ENCODE measurements at regions not wholly inside any gene's neighbourhood (a gene's known extent, or its start where the extent isn't known, plus 50 kb on each side); places are given as distances from the start of the nearest gene placed in this dataset.

DNA sequence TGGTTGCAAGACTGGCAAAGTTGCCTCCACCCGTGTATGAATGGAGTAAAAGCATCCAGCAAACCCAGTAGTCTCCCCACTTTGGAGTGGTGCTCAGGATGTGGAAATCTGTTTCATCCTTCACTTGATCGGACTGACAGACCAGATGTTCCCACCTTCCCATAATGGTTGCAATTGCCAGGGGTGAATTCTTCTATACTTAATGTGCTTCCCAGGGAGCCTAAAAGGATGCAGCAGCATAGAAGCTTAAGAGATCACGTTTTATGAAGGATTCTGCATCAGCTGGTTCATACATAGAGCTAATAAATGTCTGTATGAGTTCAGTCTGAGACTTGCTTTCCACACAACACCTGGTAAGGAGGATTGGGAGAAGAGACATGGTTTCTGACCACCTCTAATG lies 198.8 kb upstream of the S1PR3 start:
- no peak overlapping the region for H2BK12ac ChIP-seq (ENCODE audit: low read depth, low read length)
- FAIRE-seq (no peak), DNase-seq (ENCODE audit: low read depth in 1 of 2, low spot score in 2 of 2) (peak in 1 of 2 experiments; percentile 16)
- no peaks in the 10 kb centered on the region for H3K4me1 ChIP-seq (replicated peaks in 1 of 4; ENCODE audit: control insufficient read depth in 3 of 4, insufficient read depth in 4 of 4, low read length in 3 of 4)
- H2AFZ ChIP-seq (ENCODE audit: low read length) = no peak overlapping the region
- H4K8ac ChIP-seq (ENCODE audit: extremely low read depth, insufficient read depth, low read length) = no peak overlapping the region
- H3K4me2 ChIP-seq (ENCODE audit: insufficient read depth in 1 of 2, low read depth in 2 of 2, low read length in 2 of 2) = no peak overlapping the region
- H3K27ac ChIP-seq (ENCODE audit: low read depth, low read length) = no peak overlapping the region
- 84% methylated on average over 3 of the region's 3 CpGs; no CpG with 5 or more reads in 1 of the 2 experiments for WGBS, 2 experiments (ENCODE audit: extremely low coverage in 1 of 2, insufficient coverage in 1 of 2, insufficient read length in 1 of 2, insufficient replicate concordance in 2 of 2, low coverage in 1 of 2, low lambda C conversion rate in 2 of 2, missing lambda C conversion rate in 1 of 2)
- H4K20me1 ChIP-seq (replicated peaks in 1 of 2; ENCODE audit: control insufficient read depth in 1 of 2, insufficient read depth in 2 of 2, low read length in 2 of 2) = no peaks in the 10 kb centered on the region
- H3K36me3 ChIP-seq (ENCODE audit: control insufficient read depth in 2 of 4, insufficient read depth in 4 of 4, low read length in 3 of 4) = no peaks in the 10 kb centered on the region
- no peaks in the 10 kb centered on the region; the same call in 1 of the 2 replicates for H3K79me1 ChIP-seq (ENCODE audit: low read depth, low read length)
- no peak overlapping the region for H3K23ac ChIP-seq (ENCODE audit: insufficient read length)
- no peaks in the 10 kb centered on the region for H3K9me3 ChIP-seq (ENCODE audit: insufficient read depth in 2 of 2, low read depth in 1 of 2, low read length in 1 of 2)
- H3K4ac ChIP-seq (replicated peaks; ENCODE audit: insufficient read length, low read depth, low read length) = no peak overlapping the region
- POLR2A ChIA-PET (ENCODE audit: partially characterized antibody) = no interaction called here
- CTCF ChIA-PET (ENCODE audit: partially characterized antibody) = no interaction called here
- no peaks in the 10 kb centered on the region for H3K23me2 ChIP-seq (ENCODE audit: low read depth, low read length)
- no peak overlapping the region for H4K91ac ChIP-seq (replicated peaks; ENCODE audit: insufficient read length, low read length)
- no peak overlapping the region for H2BK5ac ChIP-seq (ENCODE audit: low read depth, low read length)
- H2BK20ac ChIP-seq (ENCODE audit: low read length) = no peak overlapping the region
- no peak overlapping the region for H3K14ac ChIP-seq (ENCODE audit: insufficient read length)
- H3K4me3 ChIP-seq (ENCODE audit: extremely low read depth in 1 of 4, insufficient read depth in 2 of 4, low read depth in 3 of 4, low read length in 4 of 4) = no peak overlapping the region
- H3K27me3 ChIP-seq (replicated peaks in 1 of 4; ENCODE audit: control insufficient read depth in 3 of 4, extremely low read depth in 1 of 4, insufficient read depth in 3 of 4, low read length in 3 of 4) = no peaks in the 10 kb centered on the region
- H2BK120ac ChIP-seq (replicated peaks; ENCODE audit: low read depth, low read length) = no peak overlapping the region
- H3K56ac ChIP-seq (replicated peaks; ENCODE audit: insufficient read length, low read depth, low read length) = no peak overlapping the region
- H2AK5ac ChIP-seq (ENCODE audit: low read depth, low read length) = no peak overlapping the region
- no peak overlapping the region for H4K5ac ChIP-seq (ENCODE audit: insufficient read length, low read depth, low read length)
- no peaks in the 10 kb centered on the region for H3K79me2 ChIP-seq (ENCODE audit: control insufficient read depth in 1 of 2, insufficient read depth in 2 of 2, low read length in 2 of 2)
- no peak overlapping the region for H3K9ac ChIP-seq (replicated peaks in 1 of 4; ENCODE audit: extremely low read depth in 1 of 4, low read depth in 3 of 4, low read length in 3 of 4)
- H3K18ac ChIP-seq (ENCODE audit: extremely low read depth, low read length) = no peak overlapping the region
- H2BK15ac ChIP-seq (ENCODE audit: low read length) = no peak overlapping the region
- TF ChIP-seq HDAC2 (IDR thresholded peaks at IDR 0.05; ENCODE audit: borderline replicate concordance in 1 of 2, low read depth in 2 of 2, low read length in 2 of 2) (no peak), CHD1 (IDR thresholded peaks at IDR 0.05; ENCODE audit: low read depth, low read length) (no peak), GABPA (IDR thresholded peaks at IDR 0.05; ENCODE audit: borderline replicate concordance, insufficient read depth, low read length) (no peak), CREB1 (IDR thresholded peaks at IDR 0.05) (no peak), ZNF274 (IDR thresholded peaks at IDR 0.05; ENCODE audit: borderline replicate concordance, extremely low read depth, low read length) (no peak), BACH1 (IDR thresholded peaks at IDR 0.05; ENCODE audit: low read length) (no peak), NANOG (IDR thresholded peaks at IDR 0.05; ENCODE audit: insufficient read depth, low read depth, low read length, poor library complexity, severe bottlenecking) (no peak), BCL11A (IDR thresholded peaks at IDR 0.05; ENCODE audit: low read depth in 2 of 2, low read length in 2 of 2) (no peak)

All from H1 (cell line).